ENCODE measurements at regions not wholly inside any gene's neighbourhood (a gene's known extent, or its start where the extent isn't known, plus 50 kb on each side); places are given as distances from the start of the nearest gene placed in this dataset.

GRCh38 chr4:19455850-19456602 lies 795.7 kb upstream of the SLIT2 start:
- no peaks in the 10 kb centered on the region for H3K9me3 ChIP-seq (ENCODE audit: control insufficient read depth, insufficient read depth, low read length)
- TF ChIP-seq EZH2phosphoT487 (IDR thresholded peaks at IDR 0.05; ENCODE audit: borderline replicate concordance, low read length) (no peak), CTCF (IDR thresholded peaks at IDR 0.05; ENCODE audit: low read depth, low read length, poor library complexity, severe bottlenecking) (no peak)
- H3F3A ChIP-seq (ENCODE audit: control insufficient read depth, insufficient read depth) = no peaks in the 10 kb centered on the region
- H4K20me1 ChIP-seq (ENCODE audit: control insufficient read depth, insufficient read depth, low read depth, low read length) = no peaks in the 10 kb centered on the region
- H3K4me2 ChIP-seq (ENCODE audit: low read length) = no peak overlapping the region
- H3K27me3 ChIP-seq (ENCODE audit: control insufficient read depth, low read length) = no peaks in the 10 kb centered on the region
- no peaks in the 10 kb centered on the region for H3K79me2 ChIP-seq (ENCODE audit: control insufficient read depth, low read length)
- H3K4me1 ChIP-seq (ENCODE audit: control insufficient read depth, low read length) = no peaks in the 10 kb centered on the region
- no peaks in the 10 kb centered on the region for H3K9me2 ChIP-seq (replicated peaks; ENCODE audit: control insufficient read depth, low read length)
- H3K36me3 ChIP-seq (ENCODE audit: control insufficient read depth, low read length) = no peaks in the 10 kb centered on the region
- H3K27ac ChIP-seq (ENCODE audit: low read depth, low read length) = no peak overlapping the region
- no peak overlapping the region for H3K4me3 ChIP-seq (ENCODE audit: low read length)

- Histone ChIP-seq H3K9me2 (replicated peaks; ENCODE audit: control insufficient read depth, low read length) (no peaks in the 10 kb centered on the region), H3K27me3 (ENCODE audit: control insufficient read depth, low read length) (no peaks in the 10 kb centered on the region), H3F3A (ENCODE audit: control insufficient read depth, insufficient read depth) (no peaks in the 10 kb centered on the region), H3K79me2 (ENCODE audit: control insufficient read depth, low read length) (no peaks in the 10 kb centered on the region), H4K20me1 (ENCODE audit: control insufficient read depth, insufficient read depth, low read depth, low read length) (no peaks in the 10 kb centered on the region), H3K27ac (ENCODE audit: low read depth, low read length) (no peak overlapping the region), H3K4me3 (ENCODE audit: low read length) (no peak overlapping the region), H3K4me2 (ENCODE audit: low read length) (no peak overlapping the region), H3K4me1 (ENCODE audit: control insufficient read depth, low read length) (no peaks in the 10 kb centered on the region), H3K9me3 (ENCODE audit: control insufficient read depth, insufficient read depth, low read length) (no peaks in the 10 kb centered on the region), H3K36me3 (ENCODE audit: control insufficient read depth, low read length) (no peaks in the 10 kb centered on the region)
- TF ChIP-seq EZH2phosphoT487 (IDR thresholded peaks at IDR 0.05; ENCODE audit: borderline replicate concordance, low read length) = no peak
- TF ChIP-seq CTCF (IDR thresholded peaks at IDR 0.05; ENCODE audit: low read depth, low read length, poor library complexity, severe bottlenecking) = no peak
Measured at GRCh38 chr4:19455196-19455595, 796.5 kb upstream of the SLIT2 start.

- Histone ChIP-seq H3K79me2 (ENCODE audit: control insufficient read depth, low read length) (no peaks in the 10 kb centered on the region), H3K4me3 (ENCODE audit: low read length) (no peak overlapping the region), H3K27ac (ENCODE audit: low read depth, low read length) (no peak overlapping the region), H3K4me2 (ENCODE audit: low read length) (no peak overlapping the region), H3K4me1 (ENCODE audit: control insufficient read depth, low read length) (no peaks in the 10 kb centered on the region), H4K20me1 (ENCODE audit: control insufficient read depth, insufficient read depth, low read depth, low read length) (no peaks in the 10 kb centered on the region), H3K36me3 (ENCODE audit: control insufficient read depth, low read length) (no peaks in the 10 kb centered on the region), H3K27me3 (ENCODE audit: control insufficient read depth, low read length) (no peaks in the 10 kb centered on the region), H3F3A (ENCODE audit: control insufficient read depth, insufficient read depth) (no peaks in the 10 kb centered on the region), H3K9me3 (ENCODE audit: control insufficient read depth, insufficient read depth, low read length) (no peaks in the 10 kb centered on the region; the same call in 1 of the 2 replicates), H3K9me2 (replicated peaks; ENCODE audit: control insufficient read depth, low read length) (no peaks in the 10 kb centered on the region)
- TF ChIP-seq CTCF (IDR thresholded peaks at IDR 0.05; ENCODE audit: low read depth, low read length, poor library complexity, severe bottlenecking) = no peak
- no peak for TF ChIP-seq EZH2phosphoT487 (IDR thresholded peaks at IDR 0.05; ENCODE audit: borderline replicate concordance, low read length)
Measured at GRCh38 chr4:19438233-19438632, 813.5 kb upstream of the SLIT2 start.

All from DOHH2 (cell line).